ENCODE measurements at regions not wholly inside any gene's neighbourhood (a gene's known extent, or its start where the extent isn't known, plus 50 kb on each side); places are given as distances from the start of the nearest gene placed in this dataset.
"Not testable (repeated sequence)": the region's sequence is repeated elsewhere in the genome, so short reads cannot be mapped to it uniquely, and the experiment has no call there.

GRCh38 chr15:88965097-88965496, 51.9 kb upstream of the MFGE8 start:
- ATAC-seq: not testable (repeated sequence)

- no peak for ATAC-seq
These were observed 57.1 kb upstream of the MFGE8 start for GRCh38 chr15:88970232-88970631.

DNA sequence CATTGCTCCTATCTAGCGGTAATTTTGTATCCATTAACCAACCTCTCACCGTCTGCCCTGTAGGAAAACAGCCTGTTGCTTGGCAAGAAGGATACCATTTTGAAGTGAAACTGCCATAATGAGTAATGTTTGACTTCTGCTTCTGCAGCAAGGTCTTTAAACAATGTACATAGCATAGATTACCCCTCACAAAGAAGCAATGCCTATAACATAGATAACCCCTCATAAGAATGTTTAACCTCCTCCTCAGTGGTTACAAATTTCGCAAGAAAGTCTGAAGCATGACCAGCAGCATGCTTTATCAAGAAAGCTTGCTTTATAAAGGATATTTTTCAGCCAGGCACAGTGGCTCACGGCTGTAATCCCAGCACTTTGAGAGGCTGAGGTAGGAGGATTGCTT, 61.2 kb upstream of the MFGE8 start:
- ATAC-seq: no peak

DNA sequence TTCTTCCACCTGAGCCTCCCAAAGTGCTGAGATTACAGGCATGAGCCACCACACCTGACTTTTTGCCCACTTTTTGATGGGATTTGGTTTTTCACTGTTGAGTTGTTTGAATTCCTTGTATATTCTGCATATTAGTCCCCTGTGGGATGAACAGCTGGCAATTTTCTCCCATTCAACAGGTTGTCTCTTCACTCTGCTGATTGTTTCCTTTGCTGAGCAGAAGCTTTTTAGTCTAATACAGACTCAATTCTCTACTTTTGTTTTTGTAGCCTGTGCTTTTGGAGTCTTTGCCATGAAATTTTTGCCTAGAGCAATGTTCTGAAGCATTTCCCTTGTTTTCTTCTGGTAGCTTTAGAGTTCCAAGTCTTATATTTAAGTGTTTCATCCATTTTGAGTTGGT, 62.7 kb upstream of the MFGE8 start:
- ATAC-seq: no peak

- no peak for ATAC-seq
These were observed 63.5 kb upstream of the MFGE8 start for GRCh38 chr15:88976656-88977055.

GRCh38 chr15:88979674-88980073, 66.5 kb upstream of the MFGE8 start:
- no peak for ATAC-seq

GRCh38 chr15:88980498-88980897, 67.3 kb upstream of the MFGE8 start:
- no peak for ATAC-seq

- no peak for ATAC-seq
These were observed 68.4 kb upstream of the MFGE8 start for GRCh38 chr15:88981244-88982215.

DNA sequence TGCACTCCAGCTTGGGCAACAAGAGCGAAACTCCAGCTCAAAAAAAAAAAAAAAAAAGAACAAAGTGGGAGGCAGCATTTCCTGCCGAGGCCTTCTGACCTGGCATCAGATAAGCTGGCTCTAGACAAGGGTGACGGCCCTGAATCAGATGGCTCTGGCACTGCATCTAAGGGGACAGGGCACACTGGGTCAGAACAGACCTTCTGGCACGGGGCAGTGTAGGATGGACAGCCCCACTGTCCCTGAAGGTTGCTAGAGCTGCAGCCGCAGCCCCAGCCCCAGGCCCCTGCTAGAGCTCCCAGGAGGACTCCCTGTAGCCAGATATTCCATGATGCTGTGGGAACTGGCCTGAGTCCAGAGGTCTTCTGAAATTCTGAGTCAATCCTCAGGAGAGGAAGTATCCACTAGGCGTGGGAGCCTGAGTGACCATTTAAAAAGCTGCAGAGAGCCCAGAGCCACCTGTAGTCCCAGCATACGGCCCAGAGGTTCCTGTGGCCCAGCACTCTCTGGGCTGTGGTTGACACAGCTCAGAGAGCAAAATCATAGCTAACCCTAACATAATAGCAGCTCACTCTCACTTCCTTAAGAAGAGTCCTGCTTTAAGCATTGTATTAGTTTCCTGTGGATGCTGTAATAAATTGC, 69.2 kb upstream of the MFGE8 start:
- ATAC-seq: no peak

GRCh38 chr15:88982946-88983342, 69.8 kb upstream of the MFGE8 start:
- ATAC-seq: no peak

DNA sequence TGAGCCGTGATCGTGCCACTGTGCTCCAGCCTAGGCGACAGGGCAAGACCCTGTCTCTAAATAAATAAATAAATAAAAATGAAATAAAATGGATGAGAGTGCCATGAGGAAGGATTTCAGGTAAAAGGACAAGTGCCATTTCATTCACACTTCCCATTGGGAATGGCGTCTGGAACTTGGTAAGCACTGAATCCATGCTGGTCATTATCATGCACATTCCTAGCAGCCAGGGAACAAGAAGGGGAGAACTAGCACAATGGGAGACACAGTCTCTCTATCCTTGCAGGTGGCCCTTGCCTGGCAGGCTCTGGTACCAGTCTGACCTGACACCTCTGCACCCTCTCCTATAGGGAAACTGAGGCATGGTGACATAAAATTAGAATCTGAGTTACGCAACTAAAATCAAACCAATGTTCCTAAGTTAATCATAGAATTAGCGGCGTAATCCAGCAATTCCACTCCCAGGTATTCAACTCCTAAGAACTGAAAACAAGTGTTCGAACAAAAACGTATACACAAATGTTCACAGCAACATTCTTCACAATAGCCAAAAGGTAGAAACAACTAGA, 70.8 kb upstream of the MFGE8 start:
- no peak for ATAC-seq

GRCh38 chr15:88985547-88986393, 72.6 kb upstream of the MFGE8 start:
- ATAC-seq: no peak

- no peak for ATAC-seq
These were observed 73.9 kb upstream of the MFGE8 start for GRCh38 chr15:88986949-88987590.

DNA sequence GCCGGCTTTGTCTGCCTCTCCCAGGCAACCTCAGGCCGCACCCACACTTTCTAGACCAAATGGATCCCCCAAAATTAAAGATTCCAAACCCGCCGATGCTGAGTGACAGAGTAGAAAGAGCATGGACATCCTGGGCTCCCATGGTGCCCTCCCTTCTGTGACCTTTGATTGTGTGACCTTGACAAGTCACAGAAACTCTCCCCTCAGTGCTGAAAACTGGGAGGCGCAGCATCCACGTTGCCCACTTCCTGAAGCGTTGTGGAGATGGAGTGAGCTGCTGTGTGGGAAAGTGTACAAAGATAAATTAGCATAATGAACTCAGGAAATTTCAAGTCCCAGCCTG, 74.4 kb upstream of the MFGE8 start:
- no peak for ATAC-seq

- no peak for ATAC-seq
These were observed 74.9 kb upstream of the MFGE8 start for GRCh38 chr15:88987934-88988671.

- no peak for ATAC-seq
These were observed 76.4 kb upstream of the MFGE8 start for GRCh38 chr15:88989578-88989977.

DNA sequence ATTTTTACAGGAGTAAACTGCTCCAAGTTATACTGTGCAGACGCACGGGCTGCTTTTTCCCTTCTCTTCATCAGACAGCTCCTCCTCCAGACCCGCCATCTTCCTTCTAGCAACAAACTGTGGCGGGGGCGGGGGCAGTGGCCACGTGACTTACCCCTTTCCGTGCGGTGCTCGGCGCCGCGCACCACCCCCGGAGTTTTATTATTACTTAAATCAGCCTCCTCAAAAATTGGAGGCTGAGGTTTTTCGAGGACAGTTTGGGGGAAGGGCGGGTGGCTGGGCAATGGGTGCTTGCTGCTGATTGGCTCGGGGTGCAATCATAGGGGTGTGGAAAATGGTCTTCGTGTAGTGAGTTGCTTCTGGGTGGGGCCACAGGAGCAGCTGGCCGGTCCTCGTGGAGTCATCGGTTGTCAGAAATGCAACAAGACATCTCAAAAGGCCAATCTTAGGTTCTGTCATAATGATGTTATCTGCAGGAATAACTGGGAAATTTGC, 77.1 kb upstream of the MFGE8 start:
- no peak for ATAC-seq

DNA sequence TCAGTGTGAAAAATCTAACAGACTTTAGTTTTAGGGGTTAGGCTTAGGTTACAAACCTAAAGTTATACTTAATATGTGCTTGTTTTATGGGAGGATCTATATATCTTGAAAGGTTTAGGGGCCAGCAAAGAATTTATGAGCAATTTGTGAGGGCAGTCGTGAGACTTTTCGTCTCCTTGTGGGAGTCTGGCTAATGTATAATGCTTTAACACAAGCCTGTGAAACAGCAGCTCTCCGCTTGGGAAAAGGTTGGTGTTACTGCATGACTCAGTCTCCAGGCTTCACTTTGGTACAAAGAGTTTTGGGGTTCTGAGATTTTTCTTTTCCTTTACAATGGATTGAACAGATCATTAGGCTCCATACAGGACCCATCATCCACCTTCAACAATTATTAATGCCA, 79.0 kb upstream of the MFGE8 start:
- ATAC-seq: no peak

DNA sequence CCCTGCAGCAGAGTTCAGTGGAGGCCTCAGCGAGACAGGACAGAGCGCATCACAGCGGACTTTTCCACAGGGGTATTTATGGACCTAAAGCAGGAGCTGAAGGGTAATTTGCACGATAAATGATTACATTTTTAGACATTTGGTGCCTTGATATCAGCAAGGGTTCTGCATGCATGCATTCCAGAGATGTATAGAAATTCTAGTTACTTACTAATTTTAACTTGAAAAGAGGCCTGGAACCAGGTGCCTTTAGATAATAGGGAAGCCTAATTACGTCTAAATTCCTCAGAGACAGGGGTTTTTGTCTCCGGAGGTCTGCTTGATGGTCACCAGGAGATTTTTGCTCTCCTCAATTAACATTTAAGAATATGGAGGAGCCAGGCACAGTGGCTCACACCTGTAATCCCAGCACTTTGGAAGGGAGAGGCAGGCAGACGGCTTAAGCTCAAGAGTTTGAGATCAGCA, 79.8 kb upstream of the MFGE8 start:
- no peak for ATAC-seq

DNA sequence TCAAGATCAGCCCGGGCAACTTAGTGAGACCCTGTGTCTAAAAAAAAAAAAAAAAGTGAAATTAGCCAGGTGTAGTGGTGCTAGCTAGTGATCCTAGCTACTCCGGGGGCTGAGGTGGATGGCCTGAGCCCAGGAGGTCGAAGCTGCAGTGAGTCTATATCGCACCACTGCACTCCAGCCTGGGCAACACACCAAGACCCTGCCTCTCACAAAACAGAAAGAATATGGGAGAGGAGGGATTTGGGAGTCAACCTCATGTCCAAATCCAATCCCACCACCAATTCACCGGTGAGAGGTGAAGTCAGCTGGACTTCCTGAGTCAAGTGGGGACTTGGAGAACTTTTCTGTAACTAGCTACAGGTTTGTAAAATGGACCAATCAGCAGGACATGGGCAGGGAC, 80.5 kb upstream of the MFGE8 start:
- ATAC-seq: no peak

- ATAC-seq: no peak
These were observed 81.1 kb upstream of the MFGE8 start for GRCh38 chr15:88994286-88994685.

All from activated CD4-positive, CD25-positive, alpha-beta regulatory T cell treated with anti-CD3 and anti-CD28 coated beads, Interleukin-2, amount 50 U/mL, for 24 hours (primary cell).